ENCODE measurements at regions not wholly inside any gene's neighbourhood (a gene's known extent, or its start where the extent isn't known, plus 50 kb on each side); places are given as distances from the start of the nearest gene placed in this dataset.

- TF ChIP-seq POLR2A (IDR thresholded peaks at IDR 0.05) (no peak), EP300 (IDR thresholded peaks at IDR 0.05) (no peak)
- TF ChIP-seq, protein P1, sequence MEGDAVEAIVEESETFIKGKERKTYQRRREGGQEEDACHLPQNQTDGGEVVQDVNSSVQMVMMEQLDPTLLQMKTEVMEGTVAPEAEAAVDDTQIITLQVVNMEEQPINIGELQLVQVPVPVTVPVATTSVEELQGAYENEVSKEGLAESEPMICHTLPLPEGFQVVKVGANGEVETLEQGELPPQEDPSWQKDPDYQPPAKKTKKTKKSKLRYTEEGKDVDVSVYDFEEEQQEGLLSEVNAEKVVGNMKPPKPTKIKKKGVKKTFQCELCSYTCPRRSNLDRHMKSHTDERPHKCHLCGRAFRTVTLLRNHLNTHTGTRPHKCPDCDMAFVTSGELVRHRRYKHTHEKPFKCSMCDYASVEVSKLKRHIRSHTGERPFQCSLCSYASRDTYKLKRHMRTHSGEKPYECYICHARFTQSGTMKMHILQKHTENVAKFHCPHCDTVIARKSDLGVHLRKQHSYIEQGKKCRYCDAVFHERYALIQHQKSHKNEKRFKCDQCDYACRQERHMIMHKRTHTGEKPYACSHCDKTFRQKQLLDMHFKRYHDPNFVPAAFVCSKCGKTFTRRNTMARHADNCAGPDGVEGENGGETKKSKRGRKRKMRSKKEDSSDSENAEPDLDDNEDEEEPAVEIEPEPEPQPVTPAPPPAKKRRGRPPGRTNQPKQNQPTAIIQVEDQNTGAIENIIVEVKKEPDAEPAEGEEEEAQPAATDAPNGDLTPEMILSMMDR (IDR thresholded peaks at IDR 0.05), result no peak
Observed at GRCh38 chr4:162985131-162985530, 181.6 kb downstream of the NAF1 start.
